ENCODE measurements at regions not wholly inside any gene's neighbourhood (a gene's known extent, or its start where the extent isn't known, plus 50 kb on each side); places are given as distances from the start of the nearest gene placed in this dataset.
A peak's percentile ranks its signal among the peaks of the same experiment; 100 is the strongest.

DNA sequence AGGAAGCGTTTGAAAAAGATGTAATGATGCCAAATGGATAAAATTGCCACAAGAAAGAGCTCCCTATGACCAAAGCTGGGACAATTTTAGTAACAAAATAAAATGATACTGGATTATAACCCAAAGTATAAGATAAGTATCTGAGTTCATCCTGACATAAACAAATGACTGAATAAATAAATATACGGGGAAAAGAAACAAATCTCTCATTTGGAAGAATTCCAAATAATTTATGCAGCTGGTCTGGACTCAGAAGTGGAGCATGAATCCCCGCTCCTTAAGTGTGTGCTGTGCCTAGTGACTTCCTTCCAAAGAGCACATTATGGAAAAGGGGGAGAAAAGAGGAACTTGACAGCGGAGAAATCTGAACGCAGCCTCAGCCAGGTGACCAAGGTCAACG is 186.2 kb downstream of the RAMP3 start:
- TF ChIP-seq TCF12 (IDR thresholded peaks at IDR 0.05; ENCODE audit: low read depth) (no peak), EP300 (IDR thresholded peaks at IDR 0.05; ENCODE audit: borderline replicate concordance) (no peak)
- TF ChIP-seq, protein P1, sequence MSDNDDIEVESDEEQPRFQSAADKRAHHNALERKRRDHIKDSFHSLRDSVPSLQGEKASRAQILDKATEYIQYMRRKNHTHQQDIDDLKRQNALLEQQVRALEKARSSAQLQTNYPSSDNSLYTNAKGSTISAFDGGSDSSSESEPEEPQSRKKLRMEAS (IDR thresholded peaks at IDR 0.05) = no peak
- TF ChIP-seq, protein P2, sequence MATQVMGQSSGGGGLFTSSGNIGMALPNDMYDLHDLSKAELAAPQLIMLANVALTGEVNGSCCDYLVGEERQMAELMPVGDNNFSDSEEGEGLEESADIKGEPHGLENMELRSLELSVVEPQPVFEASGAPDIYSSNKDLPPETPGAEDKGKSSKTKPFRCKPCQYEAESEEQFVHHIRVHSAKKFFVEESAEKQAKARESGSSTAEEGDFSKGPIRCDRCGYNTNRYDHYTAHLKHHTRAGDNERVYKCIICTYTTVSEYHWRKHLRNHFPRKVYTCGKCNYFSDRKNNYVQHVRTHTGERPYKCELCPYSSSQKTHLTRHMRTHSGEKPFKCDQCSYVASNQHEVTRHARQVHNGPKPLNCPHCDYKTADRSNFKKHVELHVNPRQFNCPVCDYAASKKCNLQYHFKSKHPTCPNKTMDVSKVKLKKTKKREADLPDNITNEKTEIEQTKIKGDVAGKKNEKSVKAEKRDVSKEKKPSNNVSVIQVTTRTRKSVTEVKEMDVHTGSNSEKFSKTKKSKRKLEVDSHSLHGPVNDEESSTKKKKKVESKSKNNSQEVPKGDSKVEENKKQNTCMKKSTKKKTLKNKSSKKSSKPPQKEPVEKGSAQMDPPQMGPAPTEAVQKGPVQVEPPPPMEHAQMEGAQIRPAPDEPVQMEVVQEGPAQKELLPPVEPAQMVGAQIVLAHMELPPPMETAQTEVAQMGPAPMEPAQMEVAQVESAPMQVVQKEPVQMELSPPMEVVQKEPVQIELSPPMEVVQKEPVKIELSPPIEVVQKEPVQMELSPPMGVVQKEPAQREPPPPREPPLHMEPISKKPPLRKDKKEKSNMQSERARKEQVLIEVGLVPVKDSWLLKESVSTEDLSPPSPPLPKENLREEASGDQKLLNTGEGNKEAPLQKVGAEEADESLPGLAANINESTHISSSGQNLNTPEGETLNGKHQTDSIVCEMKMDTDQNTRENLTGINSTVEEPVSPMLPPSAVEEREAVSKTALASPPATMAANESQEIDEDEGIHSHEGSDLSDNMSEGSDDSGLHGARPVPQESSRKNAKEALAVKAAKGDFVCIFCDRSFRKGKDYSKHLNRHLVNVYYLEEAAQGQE (IDR thresholded peaks at IDR 0.05; ENCODE audit: low read depth) = no peak

DNA sequence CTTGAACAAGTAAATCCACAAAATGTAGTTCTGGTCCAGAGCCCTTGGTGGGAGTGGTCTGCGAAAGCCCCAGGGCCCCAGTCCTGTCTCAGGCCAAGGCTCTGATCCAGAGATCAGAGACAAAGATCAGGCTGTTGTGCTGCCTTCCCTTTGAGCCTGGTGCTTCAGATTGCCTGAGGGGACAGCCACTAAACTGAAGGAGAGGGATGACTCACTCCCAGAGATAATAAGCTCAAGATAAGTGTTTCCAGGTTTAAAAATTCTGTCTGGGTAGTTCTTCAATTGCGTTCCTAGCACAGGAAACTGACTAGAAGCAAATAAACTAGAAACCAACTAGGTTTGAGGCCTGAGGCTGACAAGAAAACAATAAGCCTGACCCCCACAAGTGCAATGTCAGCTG is 190.2 kb downstream of the RAMP3 start:
- no peak for TF ChIP-seq EP300 (IDR thresholded peaks at IDR 0.05; ENCODE audit: borderline replicate concordance)
- TF ChIP-seq, protein P2 (IDR thresholded peaks at IDR 0.05; ENCODE audit: low read depth) = no peak
- TF ChIP-seq TAF1 (IDR thresholded peaks at IDR 0.05; ENCODE audit: low read depth) = no peak
- TF ChIP-seq, protein P1 (IDR thresholded peaks at IDR 0.05) = no peak
- TF ChIP-seq TEAD4 (IDR thresholded peaks at IDR 0.05) = no peak
- TF ChIP-seq, protein P3, sequence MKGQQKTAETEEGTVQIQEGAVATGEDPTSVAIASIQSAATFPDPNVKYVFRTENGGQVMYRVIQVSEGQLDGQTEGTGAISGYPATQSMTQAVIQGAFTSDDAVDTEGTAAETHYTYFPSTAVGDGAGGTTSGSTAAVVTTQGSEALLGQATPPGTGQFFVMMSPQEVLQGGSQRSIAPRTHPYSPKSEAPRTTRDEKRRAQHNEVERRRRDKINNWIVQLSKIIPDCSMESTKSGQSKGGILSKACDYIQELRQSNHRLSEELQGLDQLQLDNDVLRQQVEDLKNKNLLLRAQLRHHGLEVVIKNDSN (IDR thresholded peaks at IDR 0.05) = no peak
- TF ChIP-seq FOXM1 (IDR thresholded peaks at IDR 0.05; ENCODE audit: borderline replicate concordance, low read depth) = no peak
- TF ChIP-seq YY1 (IDR thresholded peaks at IDR 0.05; ENCODE audit: low read depth) = no peak
- TF ChIP-seq CEBPB (IDR thresholded peaks at IDR 0.05) = no peak
- no peak for TF ChIP-seq EGR1 (IDR thresholded peaks at IDR 0.05)
- TF ChIP-seq NFIC (IDR thresholded peaks at IDR 0.05) = no peak
- no peak for TF ChIP-seq TCF12 (IDR thresholded peaks at IDR 0.05; ENCODE audit: low read depth)
- TF ChIP-seq ZBTB7A (IDR thresholded peaks at IDR 0.05; ENCODE audit: low read depth) = no peak
- no peak for TF ChIP-seq RAD21 (IDR thresholded peaks at IDR 0.05; ENCODE audit: low read depth)
- TF ChIP-seq CREB1 (IDR thresholded peaks at IDR 0.05; ENCODE audit: low read depth) = no peak

DNA sequence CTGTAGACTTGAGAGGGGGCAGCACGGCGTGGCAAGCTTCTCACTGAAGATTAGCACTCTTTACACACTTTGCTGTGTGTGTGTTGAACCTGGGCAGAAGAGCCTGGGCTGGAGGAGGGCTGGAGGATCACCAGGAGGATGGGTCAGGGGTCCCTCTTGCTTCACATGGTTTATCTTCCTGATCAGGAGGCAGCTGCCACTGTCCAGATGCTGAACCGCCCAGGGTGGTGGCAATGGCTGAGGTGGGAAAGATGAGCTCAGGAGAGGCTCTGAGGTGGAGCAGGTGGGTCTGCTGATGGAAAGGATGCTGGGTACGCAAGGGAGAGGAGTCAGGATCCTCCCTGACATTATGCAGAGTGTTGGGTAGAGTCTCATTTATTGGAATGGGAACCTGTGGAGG is 191.5 kb downstream of the RAMP3 start:
- TF ChIP-seq, protein P2 (IDR thresholded peaks at IDR 0.05; ENCODE audit: low read depth) = peak; percentile 67
- TF ChIP-seq EP300 (IDR thresholded peaks at IDR 0.05; ENCODE audit: borderline replicate concordance) = no peak

DNA sequence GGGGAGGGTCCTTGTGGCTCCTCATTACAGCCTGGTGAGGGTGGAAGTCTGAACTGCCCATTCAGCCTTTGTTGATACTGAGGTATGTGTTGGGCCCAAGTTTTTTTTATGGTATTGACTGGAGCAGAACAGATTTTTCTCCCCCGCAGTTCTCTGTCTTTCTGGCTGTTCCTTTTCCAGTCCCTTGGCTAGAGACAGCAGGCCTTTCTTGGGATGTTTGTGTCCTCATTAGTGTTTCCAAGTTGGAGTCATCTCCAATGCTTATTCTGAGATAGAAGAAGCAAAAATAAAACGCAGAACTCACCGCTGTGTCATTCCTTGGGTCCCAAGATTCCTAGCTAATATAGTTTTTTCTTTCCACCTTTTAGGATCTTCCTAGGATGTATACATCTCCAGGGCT is 193.3 kb downstream of the RAMP3 start:
- no peak for TF ChIP-seq FOXM1 (IDR thresholded peaks at IDR 0.05; ENCODE audit: borderline replicate concordance, low read depth)
- no peak for TF ChIP-seq YY1 (IDR thresholded peaks at IDR 0.05; ENCODE audit: low read depth)
- TF ChIP-seq, protein P3 (IDR thresholded peaks at IDR 0.05) = no peak
- no peak for TF ChIP-seq EP300 (IDR thresholded peaks at IDR 0.05; ENCODE audit: borderline replicate concordance)

DNA sequence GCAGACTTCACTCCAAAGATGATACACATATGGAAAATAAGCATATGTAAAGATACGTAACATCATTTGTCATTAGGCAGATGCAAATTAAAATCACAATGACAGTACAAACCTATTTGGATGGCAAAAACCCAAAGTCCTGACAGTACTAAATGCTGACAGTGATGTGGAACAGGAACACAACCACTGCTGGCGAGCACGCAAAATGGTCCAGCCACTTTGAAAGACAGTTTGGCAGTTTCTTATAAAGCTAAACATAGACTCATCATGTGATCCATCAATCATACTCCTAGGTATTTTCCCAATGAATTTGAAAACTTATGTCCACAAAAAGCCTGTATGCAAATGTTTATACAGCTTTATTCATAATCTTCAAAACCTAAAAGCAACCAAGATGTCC is 200.7 kb downstream of the RAMP3 start:
- TF ChIP-seq, protein P2 (IDR thresholded peaks at IDR 0.05; ENCODE audit: low read depth) = no peak
- TF ChIP-seq ZBTB7A (IDR thresholded peaks at IDR 0.05; ENCODE audit: low read depth) (no peak), FOXM1 (IDR thresholded peaks at IDR 0.05; ENCODE audit: borderline replicate concordance, low read depth) (no peak), YY1 (IDR thresholded peaks at IDR 0.05; ENCODE audit: low read depth) (no peak), TCF12 (IDR thresholded peaks at IDR 0.05; ENCODE audit: low read depth) (no peak), CREB1 (IDR thresholded peaks at IDR 0.05; ENCODE audit: low read depth) (no peak), TAF1 (IDR thresholded peaks at IDR 0.05; ENCODE audit: low read depth) (no peak), NFIC (IDR thresholded peaks at IDR 0.05) (no peak), CEBPB (IDR thresholded peaks at IDR 0.05) (no peak), EGR1 (IDR thresholded peaks at IDR 0.05) (no peak), RAD21 (IDR thresholded peaks at IDR 0.05; ENCODE audit: low read depth) (no peak)

All from Ishikawa (cell line).